Brain microvascular endothelial cell (primary cell): ENCODE measurements at regions not wholly inside any gene's neighbourhood (a gene's known extent, or its start where the extent isn't known, plus 50 kb on each side); places are given as distances from the start of the nearest gene placed in this dataset.
"Not testable (repeated sequence)": the region's sequence is repeated elsewhere in the genome, so short reads cannot be mapped to it uniquely, and the experiment has no call there.

Experiments
- DNase-seq: peaks from one replicate; pipeline ENCODE4 v3.0.0-alpha.2; 2020
- H3K27ac ChIP-seq: fragments of 250-450 bp; sonication (Bioruptor Pico); 2 replicates; pipeline ENCODE4 v1.5.1; 2020; ENCODE audit warnings: mild to moderate bottlenecking, moderate library complexity
- H3K27me3 ChIP-seq: fragments of 250-450 bp; sonication (Bioruptor Pico); replicated peaks from 2 replicates; pipeline ENCODE4 v1.5.1; 2020; ENCODE audit warnings: mild to moderate bottlenecking
- H3K36me3 ChIP-seq: fragments of 250-450 bp; sonication (Bioruptor Pico); replicated peaks from 2 replicates; pipeline ENCODE4 v1.5.1; 2020; ENCODE audit warnings: mild to moderate bottlenecking
- H3K4me3 ChIP-seq: 2 replicates; pipeline ENCODE4 v1.5.1; 2011; ENCODE audit warnings: low read depth, mild to moderate bottlenecking, control low read depth, low read length, moderate library complexity
- CTCF ChIP-seq: IDR thresholded peaks from 2 replicates; pipeline ENCODE4 v1.5.1; 2011; ENCODE audit warnings: low read depth, mild to moderate bottlenecking, moderate library complexity, low read length, control low read depth, inconsistent platforms; ENCODE audit errors: missing control alignments
- in situ Hi-C: cut with HindIII; loops from 2 replicates; pipeline ENCODE4 v1.10.0; 2017; ENCODE audit warnings: low sequenced_read_pairs, low pct_ligation_motif_present

- Histone ChIP-seq H3K36me3 (no peaks in the 10 kb centered on the region), H3K27me3 (no peaks in the 10 kb centered on the region), H3K4me3 (no peak overlapping the region), H3K27ac (no peak overlapping the region)
- peak; percentile 24 for DNase-seq
- no peak for TF ChIP-seq CTCF
- in situ Hi-C loops = no loop called here
Measured at GRCh38 chr5:92019376-92019990, 636.4 kb upstream of the ARRDC3 start.

GRCh38 chr5:92017776-92018175 is 634.7 kb upstream of the ARRDC3 start:
- Histone ChIP-seq H3K27me3 (no peaks in the 10 kb centered on the region), H3K27ac (no peak overlapping the region), H3K4me3 (no peak overlapping the region), H3K36me3 (no peaks in the 10 kb centered on the region)
- in situ Hi-C loops = no loop called here
- no peak for TF ChIP-seq CTCF
- peak; percentile 22 for DNase-seq

GRCh38 chr5:92011845-92012244 is 628.7 kb upstream of the ARRDC3 start:
- DNase-seq, H3K4me3 ChIP-seq, H3K27me3 ChIP-seq, H3K27ac ChIP-seq, in situ Hi-C loops, H3K36me3 ChIP-seq: not testable (repeated sequence)

GRCh38 chr5:92003806-92004205 is 620.7 kb upstream of the ARRDC3 start:
- no peaks in the 10 kb centered on the region for H3K27me3 ChIP-seq
- in situ Hi-C loops = no loop called here
- no peak overlapping the region for H3K4me3 ChIP-seq
- H3K27ac ChIP-seq = no peak overlapping the region
- H3K36me3 ChIP-seq = no peaks in the 10 kb centered on the region
- no peak for TF ChIP-seq CTCF
- DNase-seq = no peak

GRCh38 chr5:92002721-92003274 is 619.7 kb upstream of the ARRDC3 start:
- in situ Hi-C loops = no loop called here
- no peak overlapping the region for H3K27ac ChIP-seq
- H3K27me3 ChIP-seq = no peaks in the 10 kb centered on the region
- no peak overlapping the region for H3K4me3 ChIP-seq
- DNase-seq = no peak
- no peak for TF ChIP-seq CTCF
- no peaks in the 10 kb centered on the region for H3K36me3 ChIP-seq

- no peaks in the 10 kb centered on the region for H3K27me3 ChIP-seq
- in situ Hi-C loops = no loop called here
- TF ChIP-seq CTCF = no peak
- DNase-seq = no peak
- no peak overlapping the region for H3K4me3 ChIP-seq
- no peaks in the 10 kb centered on the region for H3K36me3 ChIP-seq
- no peak overlapping the region for H3K27ac ChIP-seq
Measured at GRCh38 chr5:91998774-91999173, 615.7 kb upstream of the ARRDC3 start.
